ENCODE measurements at regions not wholly inside any gene's neighbourhood (a gene's known extent, or its start where the extent isn't known, plus 50 kb on each side); places are given as distances from the start of the nearest gene placed in this dataset.

- DNase-seq (ENCODE audit: extremely low read depth, insufficient read length) = no peak
- Histone ChIP-seq H3K36me3 (ENCODE audit: control insufficient read depth, insufficient read depth, low read length) (no peaks in the 10 kb centered on the region), H3K27me3 (replicated peaks; ENCODE audit: control insufficient read depth, insufficient read depth, low read length) (no peaks in the 10 kb centered on the region), H3K4me3 (replicated peaks; ENCODE audit: low read depth, low read length) (no peak overlapping the region)
- TF ChIP-seq CTCF (IDR thresholded peaks at IDR 0.05; ENCODE audit: insufficient read depth, low read length, poor library complexity, severe bottlenecking) = no peak
These were observed 268.8 kb upstream of the NCAM2 start for GRCh38 chr21:20729376-20729775.

GRCh38 chr21:20730441-20730840, 267.8 kb upstream of the NCAM2 start:
- no peak for DNase-seq (ENCODE audit: extremely low read depth, insufficient read length)
- H3K4me3 ChIP-seq (replicated peaks; ENCODE audit: low read depth, low read length) = no peak overlapping the region
- no peaks in the 10 kb centered on the region for H3K36me3 ChIP-seq (ENCODE audit: control insufficient read depth, insufficient read depth, low read length)
- H3K27me3 ChIP-seq (replicated peaks; ENCODE audit: control insufficient read depth, insufficient read depth, low read length) = no peaks in the 10 kb centered on the region
- no peak for TF ChIP-seq CTCF (IDR thresholded peaks at IDR 0.05; ENCODE audit: insufficient read depth, low read length, poor library complexity, severe bottlenecking)

GRCh38 chr21:20735257-20735656, 263.0 kb upstream of the NCAM2 start:
- no peaks in the 10 kb centered on the region for H3K36me3 ChIP-seq (ENCODE audit: control insufficient read depth, insufficient read depth, low read length)
- no peak for TF ChIP-seq CTCF (IDR thresholded peaks at IDR 0.05; ENCODE audit: insufficient read depth, low read length, poor library complexity, severe bottlenecking)
- DNase-seq (ENCODE audit: extremely low read depth, insufficient read length) = no peak
- no peaks in the 10 kb centered on the region for H3K27me3 ChIP-seq (replicated peaks; ENCODE audit: control insufficient read depth, insufficient read depth, low read length)
- H3K4me3 ChIP-seq (replicated peaks; ENCODE audit: low read depth, low read length) = no peak overlapping the region

- DNase-seq (ENCODE audit: extremely low read depth, insufficient read length) = no peak
- TF ChIP-seq CTCF (IDR thresholded peaks at IDR 0.05; ENCODE audit: insufficient read depth, low read length, poor library complexity, severe bottlenecking) = no peak
- no peaks in the 10 kb centered on the region for H3K27me3 ChIP-seq (replicated peaks; ENCODE audit: control insufficient read depth, insufficient read depth, low read length)
- no peaks in the 10 kb centered on the region for H3K36me3 ChIP-seq (ENCODE audit: control insufficient read depth, insufficient read depth, low read length)
- H3K4me3 ChIP-seq (replicated peaks; ENCODE audit: low read depth, low read length) = no peak overlapping the region
These were observed 260.8 kb upstream of the NCAM2 start for GRCh38 chr21:20737227-20737913.

- H3K4me3 ChIP-seq (replicated peaks; ENCODE audit: low read depth, low read length) = no peak overlapping the region
- TF ChIP-seq CTCF (IDR thresholded peaks at IDR 0.05; ENCODE audit: insufficient read depth, low read length, poor library complexity, severe bottlenecking) = no peak
- DNase-seq (ENCODE audit: extremely low read depth, insufficient read length) = no peak
- no peaks in the 10 kb centered on the region for H3K36me3 ChIP-seq (ENCODE audit: control insufficient read depth, insufficient read depth, low read length)
- no peaks in the 10 kb centered on the region for H3K27me3 ChIP-seq (replicated peaks; ENCODE audit: control insufficient read depth, insufficient read depth, low read length)
These were observed 258.8 kb upstream of the NCAM2 start for GRCh38 chr21:20739421-20739820.

- TF ChIP-seq CTCF (IDR thresholded peaks at IDR 0.05; ENCODE audit: insufficient read depth, low read length, poor library complexity, severe bottlenecking) = no peak
These were observed 256.8 kb upstream of the NCAM2 start for GRCh38 chr21:20741445-20741844.

More at GRCh38 chr21:20741445-20741844, 256.8 kb upstream of the NCAM2 start:
- Histone ChIP-seq H3K27me3 (replicated peaks; ENCODE audit: control insufficient read depth, insufficient read depth, low read length) (no peaks in the 10 kb centered on the region), H3K4me3 (replicated peaks; ENCODE audit: low read depth, low read length) (no peak overlapping the region), H3K36me3 (ENCODE audit: control insufficient read depth, insufficient read depth, low read length) (no peaks in the 10 kb centered on the region)
- DNase-seq (ENCODE audit: extremely low read depth, insufficient read length) = no peak

Measured in GM06990 (cell line).